ENCODE measurements at regions not wholly inside any gene's neighbourhood (a gene's known extent, or its start where the extent isn't known, plus 50 kb on each side); places are given as distances from the start of the nearest gene placed in this dataset.

- TF ChIP-seq, protein P1, sequence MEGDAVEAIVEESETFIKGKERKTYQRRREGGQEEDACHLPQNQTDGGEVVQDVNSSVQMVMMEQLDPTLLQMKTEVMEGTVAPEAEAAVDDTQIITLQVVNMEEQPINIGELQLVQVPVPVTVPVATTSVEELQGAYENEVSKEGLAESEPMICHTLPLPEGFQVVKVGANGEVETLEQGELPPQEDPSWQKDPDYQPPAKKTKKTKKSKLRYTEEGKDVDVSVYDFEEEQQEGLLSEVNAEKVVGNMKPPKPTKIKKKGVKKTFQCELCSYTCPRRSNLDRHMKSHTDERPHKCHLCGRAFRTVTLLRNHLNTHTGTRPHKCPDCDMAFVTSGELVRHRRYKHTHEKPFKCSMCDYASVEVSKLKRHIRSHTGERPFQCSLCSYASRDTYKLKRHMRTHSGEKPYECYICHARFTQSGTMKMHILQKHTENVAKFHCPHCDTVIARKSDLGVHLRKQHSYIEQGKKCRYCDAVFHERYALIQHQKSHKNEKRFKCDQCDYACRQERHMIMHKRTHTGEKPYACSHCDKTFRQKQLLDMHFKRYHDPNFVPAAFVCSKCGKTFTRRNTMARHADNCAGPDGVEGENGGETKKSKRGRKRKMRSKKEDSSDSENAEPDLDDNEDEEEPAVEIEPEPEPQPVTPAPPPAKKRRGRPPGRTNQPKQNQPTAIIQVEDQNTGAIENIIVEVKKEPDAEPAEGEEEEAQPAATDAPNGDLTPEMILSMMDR (IDR thresholded peaks at IDR 0.05), result no peak
- TF ChIP-seq POLR2A (IDR thresholded peaks at IDR 0.05) (no peak), POLR2AphosphoS5 (IDR thresholded peaks at IDR 0.05; ENCODE audit: insufficient read depth in 1 of 2, low read depth in 1 of 2) (no peak)
Observed at GRCh38 chr15:70351391-70351790, 253.7 kb upstream of the TLE3 start.
